ENCODE measurements at regions not wholly inside any gene's neighbourhood (a gene's known extent, or its start where the extent isn't known, plus 50 kb on each side); places are given as distances from the start of the nearest gene placed in this dataset.

- 53 to 61% methylated on average over 7 of the region's 7 CpGs for WGBS, 2 donors
- TF ChIP-seq CTCF (IDR thresholded peaks at IDR 0.05) (no peak), POLR2A (IDR thresholded peaks at IDR 0.05) (no peak)
- peak in 1 of 2 donors; percentile 66 for DNase-seq (ENCODE audit: low spot score in 2 of 2)
- intact Hi-C loops (cut with DNase I; ENCODE audit: low total_unique reads): no loop called here
- H3K4me3 ChIP-seq (ENCODE audit: low read depth, poor library complexity, severe bottlenecking): no peak overlapping the region
These were observed 110.5 kb upstream of the ENPP6 start for GRCh38 chr4:184328022-184328736.

- DNase-seq (ENCODE audit: low spot score in 2 of 2): peak in 1 of 2 donors; percentile 2
- no peak overlapping the region for H3K4me3 ChIP-seq (ENCODE audit: low read depth, poor library complexity, severe bottlenecking)
- 84 to 91% methylated on average over 6 of the region's 6 CpGs for WGBS, 2 donors
- intact Hi-C loops (cut with DNase I; ENCODE audit: low total_unique reads): no loop called here
- TF ChIP-seq CTCF (IDR thresholded peaks at IDR 0.05) (no peak), POLR2A (IDR thresholded peaks at IDR 0.05) (no peak)
These were observed 107.3 kb upstream of the ENPP6 start for GRCh38 chr4:184324939-184325477.

GRCh38 chr4:184322328-184323025 lies 104.8 kb upstream of the ENPP6 start:
- no peak for DNase-seq (ENCODE audit: low spot score in 2 of 2)

GRCh38 chr4:184320631-184321030 lies 103.0 kb upstream of the ENPP6 start:
- 81 to 85% methylated on average over 8 of the region's 8 CpGs for WGBS, 2 donors
- intact Hi-C loops (cut with DNase I; ENCODE audit: low total_unique reads): no loop called here
- TF ChIP-seq POLR2A (IDR thresholded peaks at IDR 0.05): no peak
- no peak for TF ChIP-seq CTCF (IDR thresholded peaks at IDR 0.05)
- no peak for DNase-seq (ENCODE audit: low spot score in 2 of 2)
- no peak overlapping the region for H3K4me3 ChIP-seq (ENCODE audit: low read depth, poor library complexity, severe bottlenecking)

More at GRCh38 chr4:184322328-184323025, 104.8 kb upstream of the ENPP6 start:
- no peak for TF ChIP-seq POLR2A (IDR thresholded peaks at IDR 0.05)
- no peak for TF ChIP-seq CTCF (IDR thresholded peaks at IDR 0.05)
- no peak overlapping the region for H3K4me3 ChIP-seq (ENCODE audit: low read depth, poor library complexity, severe bottlenecking)
- intact Hi-C loops (cut with DNase I; ENCODE audit: low total_unique reads): no loop called here
- whole genome bisulfite sequencing, 2 donors: 91 to 93% methylated on average over 2 of the region's 2 CpGs

- intact Hi-C loops (cut with DNase I; ENCODE audit: low total_unique reads): no loop called here
- 91 to 92% methylated on average over 8 of the region's 8 CpGs for WGBS, 2 donors
- TF ChIP-seq CTCF (IDR thresholded peaks at IDR 0.05): no peak
- TF ChIP-seq POLR2A (IDR thresholded peaks at IDR 0.05): no peak
- DNase-seq (ENCODE audit: low spot score in 2 of 2): no peak
- no peak overlapping the region for H3K4me3 ChIP-seq (ENCODE audit: low read depth, poor library complexity, severe bottlenecking)
These were observed 101.2 kb upstream of the ENPP6 start for GRCh38 chr4:184318852-184319251.
